BJ (cell line): ENCODE measurements at regions not wholly inside any gene's neighbourhood (a gene's known extent, or its start where the extent isn't known, plus 50 kb on each side); places are given as distances from the start of the nearest gene placed in this dataset.

ENCODE experiments used
- CTCF ChIA-PET: fragments of 350-600 bp; formaldehyde crosslinking; extraction: SDS; loops from one replicate; lab custom pipeline; 2021; ENCODE audit warnings: antibody characterized with exemption, inconsistent platforms; lab: Yijun Ruan, JAX
- POLR2A ChIA-PET: fragments of 300-600 bp; sonication (Branson Sonifier 250); formaldehyde crosslinking; extraction: SDS; loops from one replicate; lab custom pipeline; 2021; ENCODE audit warnings: antibody characterized with exemption; lab: Charles Lee
- DNase-seq: peaks from one replicate; pipeline ENCODE4 v3.0.0-alpha.2; 2011; ENCODE audit warnings: low read depth
- H3K27me3 ChIP-seq: 2 replicates; pipeline ENCODE4 v1.6.0; 2011; ENCODE audit warnings: low read length; ENCODE audit not compliant: control insufficient read depth, insufficient read depth
- H3K36me3 ChIP-seq: 2 replicates; pipeline ENCODE4 v1.5.1; 2011; ENCODE audit warnings: low read length; ENCODE audit not compliant: control insufficient read depth, insufficient read depth
- H3K4me3 ChIP-seq: 2 replicates; pipeline ENCODE4 v1.5.1; 2011; ENCODE audit warnings: low read depth, mild to moderate bottlenecking, control low read depth, low read length
- CTCF ChIP-seq: IDR thresholded peaks from 2 replicates; pipeline ENCODE4 v1.5.1; 2011; ENCODE audit warnings: low read depth, mild to moderate bottlenecking, control low read depth, inconsistent platforms, low read length, moderate library complexity; ENCODE audit not compliant: insufficient read depth

DNA sequence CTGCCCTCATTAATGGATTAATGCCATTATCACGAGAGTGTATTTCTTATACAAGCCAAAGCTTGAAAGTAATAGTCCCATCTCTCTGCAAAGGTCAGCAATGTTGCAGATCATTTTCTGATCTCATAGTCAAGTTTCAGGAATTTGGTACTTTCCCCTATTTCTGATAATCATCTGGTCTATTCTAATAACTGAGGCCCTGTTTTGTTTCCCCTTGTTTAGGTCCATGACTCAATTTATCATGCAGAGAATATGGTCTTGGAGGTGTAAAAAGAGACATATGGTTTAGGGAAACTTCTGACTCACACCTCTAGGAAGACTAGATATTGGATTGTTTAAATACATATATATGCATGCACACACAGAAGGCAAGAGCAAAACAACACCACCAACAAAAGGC is 339.3 kb upstream of the NUDT12 start:
- no peak for DNase-seq
- Histone ChIP-seq H3K27me3 (no peaks in the 10 kb centered on the region), H3K36me3 (no peaks in the 10 kb centered on the region), H3K4me3 (no peak overlapping the region)
- ChIA-PET POLR2A (no interaction called here), CTCF (no interaction called here)
- no peak for TF ChIP-seq CTCF

DNA sequence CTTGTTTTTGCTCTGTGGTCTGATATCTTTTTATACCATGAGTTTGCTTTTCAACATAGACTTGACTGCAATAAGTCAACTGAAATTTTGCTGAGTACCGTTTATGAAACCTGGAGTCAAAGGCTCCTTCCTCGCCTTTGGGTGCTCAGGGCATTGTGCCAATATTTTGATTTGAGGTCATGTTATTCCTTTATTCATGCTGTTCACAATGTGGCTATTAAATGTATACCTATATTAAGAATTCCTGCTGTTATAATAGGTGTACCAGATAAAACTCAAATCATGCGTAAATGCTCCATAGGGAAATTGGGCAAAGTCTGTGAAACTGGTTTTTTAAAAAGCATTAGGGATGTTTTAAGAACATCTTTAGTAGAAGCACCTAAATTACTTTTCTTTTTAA is 334.0 kb upstream of the NUDT12 start:
- POLR2A ChIA-PET, result no interaction called here
- Histone ChIP-seq H3K4me3 (no peak overlapping the region), H3K36me3 (no peaks in the 10 kb centered on the region), H3K27me3 (no peaks in the 10 kb centered on the region)
- TF ChIP-seq CTCF, result no peak
- CTCF ChIA-PET, result no interaction called here
- no peak for DNase-seq

DNA sequence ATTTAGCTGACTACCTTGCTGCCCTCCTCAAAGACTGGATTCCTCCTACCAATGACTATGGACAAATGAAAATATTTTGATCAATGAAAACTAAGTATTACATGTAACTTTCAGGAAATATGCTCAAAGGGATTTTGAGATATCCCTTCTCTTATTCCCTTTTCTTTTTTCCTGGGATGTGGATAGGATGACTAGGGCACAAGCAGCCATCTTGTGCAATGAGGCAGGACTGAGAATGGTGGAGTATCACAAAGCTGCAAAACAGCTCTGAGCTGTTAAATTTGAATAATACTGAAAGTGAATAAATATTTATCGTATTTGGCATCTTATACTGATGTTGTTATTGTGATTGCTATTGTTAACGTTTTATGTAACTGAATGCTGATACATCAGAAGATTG is 333.1 kb upstream of the NUDT12 start:
- TF ChIP-seq CTCF, result no peak
- no peaks in the 10 kb centered on the region for H3K36me3 ChIP-seq
- POLR2A ChIA-PET, result no interaction called here
- H3K27me3 ChIP-seq, result no peaks in the 10 kb centered on the region
- no peak for DNase-seq
- H3K4me3 ChIP-seq, result no peak overlapping the region
- CTCF ChIA-PET, result no interaction called here

DNA sequence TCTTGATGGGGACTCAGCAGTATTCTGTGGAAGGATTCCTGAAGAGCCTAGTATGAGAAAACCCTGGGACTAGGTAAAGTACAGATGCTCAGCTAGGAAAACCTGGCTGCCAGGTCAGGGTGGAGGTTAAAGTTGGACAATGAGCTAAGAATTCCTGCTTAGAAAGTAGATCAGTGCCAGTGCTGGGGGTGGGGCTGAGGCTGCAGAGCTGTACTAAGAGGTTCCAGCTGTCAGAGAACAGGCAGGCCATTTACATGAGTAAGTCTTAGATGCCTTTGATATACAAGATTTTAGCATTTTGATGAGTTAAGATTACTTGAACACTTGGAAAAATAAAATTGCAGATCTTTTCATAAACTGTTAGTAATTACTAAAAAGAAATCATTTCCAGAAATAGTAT is 332.3 kb upstream of the NUDT12 start:
- H3K4me3 ChIP-seq, result no peak overlapping the region
- CTCF ChIA-PET, result no interaction called here
- POLR2A ChIA-PET, result interaction anchor here (0.8 kb wide), 1 partner anchor 45 kb away, joined by 3 read pairs; no protein-coding TSS in a partner anchor
- no peaks in the 10 kb centered on the region for H3K27me3 ChIP-seq
- no peak for TF ChIP-seq CTCF
- H3K36me3 ChIP-seq, result no peaks in the 10 kb centered on the region
- DNase-seq, result peak; percentile 22

GRCh38 chr5:103891151-103891550 is 328.6 kb upstream of the NUDT12 start:
- Histone ChIP-seq H3K36me3 (no peaks in the 10 kb centered on the region), H3K27me3 (no peaks in the 10 kb centered on the region), H3K4me3 (no peak overlapping the region)
- CTCF ChIA-PET, result no interaction called here
- POLR2A ChIA-PET, result no interaction called here
- no peak for TF ChIP-seq CTCF
- no peak for DNase-seq
